Right lobe of liver (tissue), 4 donors: ENCODE measurements at regions not wholly inside any gene's neighbourhood (a gene's known extent, or its start where the extent isn't known, plus 50 kb on each side); places are given as distances from the start of the nearest gene placed in this dataset.

ENCODE experiments used
- CTCF ChIP-seq, 4 donors: fragments of 200-600 bp in 3 of 4; fragments of 450-650 bp in 1 of 4; IDR thresholded peaks; one replicate each; pipeline versions ENCODE4 v1.5.1 to v1.8.0; 2016 to 2022; ENCODE audit warnings: antibody characterized with exemption in 4 of 4, mild to moderate bottlenecking in 2 of 4
- POLR2A ChIP-seq: fragments of 450-650 bp; IDR thresholded peaks from one replicate; pipeline ENCODE4 v1.6.1; 2017; ENCODE audit warnings: antibody characterized with exemption, mild to moderate bottlenecking
- donor health status: DM: no; HTN: no; CAD: no.
- donor health status: DM: no; HTN: no; CAD: no.
- donor health status: DM: no; HTN: yes; CAD: no.

- no peak for TF ChIP-seq CTCF (IDR thresholded peaks at IDR 0.05)
- TF ChIP-seq POLR2A, result no peak
Measured at GRCh38 chr5:20498926-20499325, 510.9 kb upstream of the CDH18 start.
